ENCODE measurements at regions not wholly inside any gene's neighbourhood (a gene's known extent, or its start where the extent isn't known, plus 50 kb on each side); places are given as distances from the start of the nearest gene placed in this dataset.

DNA sequence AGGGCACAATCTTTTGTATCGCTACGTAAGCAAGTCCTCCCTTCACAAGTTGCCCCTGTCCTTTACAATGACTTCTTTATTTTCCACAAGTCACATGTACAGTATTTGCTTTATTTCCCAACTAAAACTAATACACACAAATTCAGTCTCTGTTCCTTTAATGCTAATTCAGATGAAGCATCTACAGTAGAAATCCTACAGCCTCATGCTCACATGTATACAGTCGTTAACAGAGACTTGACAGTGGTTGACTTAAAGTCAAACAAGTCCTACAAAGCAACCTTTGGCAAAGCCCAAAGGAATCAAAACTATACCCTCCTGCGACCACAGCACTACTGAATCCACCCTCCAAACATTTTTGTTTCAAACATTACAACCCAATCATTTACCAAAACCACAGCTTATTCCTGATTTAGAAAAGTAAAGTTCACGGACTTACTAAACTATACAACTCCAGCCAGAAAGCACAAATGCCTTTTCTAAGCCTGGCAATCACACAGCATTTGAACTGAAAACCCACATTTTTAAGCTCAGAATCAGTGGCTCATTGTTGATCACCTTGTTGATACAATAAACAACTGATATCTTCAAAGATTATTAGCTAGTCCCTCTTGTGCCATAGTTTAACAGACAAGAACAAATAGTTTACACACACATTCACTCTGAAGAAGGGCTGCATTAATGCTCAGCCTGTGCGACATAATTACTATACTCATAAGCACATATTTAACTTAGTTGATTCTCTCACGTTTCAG, 70.9 kb upstream of the NHSL1 start:
- no peak overlapping the region for H3K4me3 ChIP-seq (ENCODE audit: low read depth, low read length)
- no peak for DNase-seq (ENCODE audit: low read depth)

DNA sequence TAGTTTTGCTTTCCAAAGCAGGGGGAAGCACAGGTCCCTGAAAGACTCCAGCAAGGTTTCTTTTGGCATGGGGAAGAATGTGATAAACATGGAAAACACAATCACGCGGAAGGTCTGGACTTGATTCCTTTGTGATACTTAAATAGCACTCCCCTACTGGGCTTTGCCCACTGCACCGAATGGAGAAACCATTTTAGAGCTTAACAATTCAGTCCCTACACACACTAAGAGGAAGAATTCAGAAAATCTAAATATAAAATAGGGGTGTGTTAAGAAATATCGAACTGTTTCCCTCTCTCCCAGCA, 71.4 kb upstream of the NHSL1 start:
- DNase-seq (ENCODE audit: low read depth) = no peak
- TF ChIP-seq, protein P1, sequence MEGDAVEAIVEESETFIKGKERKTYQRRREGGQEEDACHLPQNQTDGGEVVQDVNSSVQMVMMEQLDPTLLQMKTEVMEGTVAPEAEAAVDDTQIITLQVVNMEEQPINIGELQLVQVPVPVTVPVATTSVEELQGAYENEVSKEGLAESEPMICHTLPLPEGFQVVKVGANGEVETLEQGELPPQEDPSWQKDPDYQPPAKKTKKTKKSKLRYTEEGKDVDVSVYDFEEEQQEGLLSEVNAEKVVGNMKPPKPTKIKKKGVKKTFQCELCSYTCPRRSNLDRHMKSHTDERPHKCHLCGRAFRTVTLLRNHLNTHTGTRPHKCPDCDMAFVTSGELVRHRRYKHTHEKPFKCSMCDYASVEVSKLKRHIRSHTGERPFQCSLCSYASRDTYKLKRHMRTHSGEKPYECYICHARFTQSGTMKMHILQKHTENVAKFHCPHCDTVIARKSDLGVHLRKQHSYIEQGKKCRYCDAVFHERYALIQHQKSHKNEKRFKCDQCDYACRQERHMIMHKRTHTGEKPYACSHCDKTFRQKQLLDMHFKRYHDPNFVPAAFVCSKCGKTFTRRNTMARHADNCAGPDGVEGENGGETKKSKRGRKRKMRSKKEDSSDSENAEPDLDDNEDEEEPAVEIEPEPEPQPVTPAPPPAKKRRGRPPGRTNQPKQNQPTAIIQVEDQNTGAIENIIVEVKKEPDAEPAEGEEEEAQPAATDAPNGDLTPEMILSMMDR (IDR thresholded peaks at IDR 0.05; ENCODE audit: insufficient read depth, low read depth, low read length) = no peak
- H3K4me3 ChIP-seq (ENCODE audit: low read depth, low read length) = no peak overlapping the region

More for the DNA sequence above, 70.9 kb upstream of the NHSL1 start:
- TF ChIP-seq, protein P1 (IDR thresholded peaks at IDR 0.05; ENCODE audit: insufficient read depth, low read depth, low read length) = no peak

DNA sequence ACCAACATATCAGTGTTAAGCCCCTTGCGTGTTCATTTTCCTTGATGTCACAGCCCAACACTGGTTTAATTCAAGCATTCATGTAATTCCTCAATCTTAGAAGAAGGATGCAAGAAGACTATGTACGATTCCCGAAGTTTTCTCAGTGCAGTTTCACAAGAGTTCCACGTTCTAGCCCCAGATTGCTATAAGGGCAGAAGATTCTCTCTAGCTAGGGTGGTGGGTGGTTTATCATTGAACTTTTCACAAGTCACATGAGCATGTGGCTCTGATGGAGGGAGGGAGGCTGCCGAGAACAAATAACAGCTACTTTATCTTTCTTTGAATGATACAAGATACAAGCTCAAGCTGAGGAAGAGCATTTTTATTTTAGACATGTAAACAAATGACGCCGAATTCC, 71.9 kb upstream of the NHSL1 start:
- DNase-seq (ENCODE audit: low read depth) = no peak
- TF ChIP-seq, protein P1 (IDR thresholded peaks at IDR 0.05; ENCODE audit: insufficient read depth, low read depth, low read length) = no peak
- H3K4me3 ChIP-seq (ENCODE audit: low read depth, low read length) = no peak overlapping the region

DNA sequence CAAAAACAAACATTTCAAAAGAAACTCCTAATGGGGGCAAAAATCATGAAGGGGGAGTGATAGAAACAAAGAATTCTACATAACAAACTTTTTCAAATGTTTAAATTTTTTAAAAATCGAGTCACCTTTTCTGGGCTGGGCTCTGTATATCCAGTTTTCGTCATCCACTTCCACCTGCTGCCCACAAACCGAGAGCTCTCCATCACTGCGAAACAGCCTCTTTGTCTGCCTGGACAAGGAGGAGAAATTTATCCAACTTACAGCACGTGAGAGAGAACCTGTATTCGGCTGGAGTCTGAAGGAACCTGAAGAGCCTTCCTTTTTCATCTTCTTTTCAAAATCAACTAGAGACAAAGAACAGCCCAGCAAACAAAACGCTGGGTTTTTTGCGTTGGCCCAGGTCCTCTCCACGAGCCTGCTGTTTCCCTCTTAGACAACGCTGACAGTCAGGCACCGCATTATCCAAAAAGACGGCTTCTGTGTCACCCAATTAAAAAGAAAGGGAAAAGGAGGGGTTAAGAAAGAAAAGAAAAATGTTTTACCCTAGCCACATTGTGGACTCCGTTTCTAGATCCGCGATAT, 72.4 kb upstream of the NHSL1 start:
- TF ChIP-seq, protein P1 (IDR thresholded peaks at IDR 0.05; ENCODE audit: insufficient read depth, low read depth, low read length) = no peak
- DNase-seq (ENCODE audit: low read depth) = no peak
- H3K4me3 ChIP-seq (ENCODE audit: low read depth, low read length) = peak overlapping the region; percentile 57

DNA sequence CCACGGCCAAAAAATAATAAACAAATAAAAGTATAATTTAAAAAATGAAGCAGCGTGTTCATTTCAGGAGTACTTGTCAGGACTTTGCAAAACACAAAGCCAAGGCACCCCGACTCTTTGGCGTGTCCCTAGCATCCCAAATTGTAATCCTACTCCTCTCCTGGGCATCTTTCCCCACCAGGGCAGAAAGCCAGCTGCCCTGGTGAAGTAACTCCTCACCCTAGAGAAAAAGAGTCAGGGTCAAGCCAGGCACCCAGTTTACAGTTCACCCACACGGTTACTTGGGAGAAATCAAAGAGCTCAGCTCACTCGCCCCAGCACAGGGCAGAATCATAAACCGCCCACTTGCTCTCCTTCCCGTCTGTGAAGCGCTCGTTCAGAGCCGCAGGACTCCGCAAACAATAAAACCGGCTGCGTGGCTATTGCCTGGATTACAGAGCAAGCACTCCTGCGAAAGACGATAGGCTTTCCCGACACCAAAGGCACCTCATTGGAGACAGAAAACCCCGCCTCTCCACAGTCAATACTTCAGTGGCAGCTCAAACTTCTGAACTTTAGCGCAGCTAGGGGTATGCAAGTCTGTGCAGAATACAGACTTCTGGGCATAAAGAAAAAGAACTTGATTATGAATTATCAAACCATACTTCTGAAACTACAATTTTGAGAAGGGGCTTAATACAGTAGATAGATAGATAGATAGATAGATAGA, 73.0 kb upstream of the NHSL1 start:
- TF ChIP-seq, protein P1 (IDR thresholded peaks at IDR 0.05; ENCODE audit: insufficient read depth, low read depth, low read length) = no peak
- peak; percentile 77 for DNase-seq (ENCODE audit: low read depth)

DNA sequence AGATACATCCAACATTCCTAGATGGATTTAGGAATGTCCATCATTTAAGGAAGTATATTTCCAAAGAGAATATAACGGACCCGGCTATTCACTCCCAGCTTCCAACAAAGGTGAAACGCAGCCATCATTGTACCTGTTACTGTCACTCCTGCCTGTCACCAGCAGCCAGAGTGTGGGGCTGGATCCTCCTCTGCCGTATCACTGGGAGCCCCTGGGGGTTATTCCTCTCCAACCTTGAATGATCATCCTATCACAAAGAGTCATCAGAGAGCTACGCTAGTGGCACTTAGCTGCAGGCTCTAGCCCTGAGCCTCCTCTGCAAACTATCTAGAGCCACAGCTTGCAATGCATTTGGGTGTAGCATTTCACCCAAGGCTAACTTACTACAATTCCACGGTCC, 73.6 kb upstream of the NHSL1 start:
- TF ChIP-seq, protein P1 (IDR thresholded peaks at IDR 0.05; ENCODE audit: insufficient read depth, low read depth, low read length) = no peak
- no peak overlapping the region for H3K4me3 ChIP-seq (ENCODE audit: low read depth, low read length)

More for the DNA sequence above, 73.0 kb upstream of the NHSL1 start:
- H3K4me3 ChIP-seq (ENCODE audit: low read depth, low read length) = peak overlapping the region; percentile 57

More for the DNA sequence above, 73.6 kb upstream of the NHSL1 start:
- no peak for DNase-seq (ENCODE audit: low read depth)

All from fibroblast of villous mesenchyme (primary cell).